CD4-positive, alpha-beta memory T cell (primary cell): ENCODE measurements at regions not wholly inside any gene's neighbourhood (a gene's known extent, or its start where the extent isn't known, plus 50 kb on each side); places are given as distances from the start of the nearest gene placed in this dataset.
"Not testable (repeated sequence)": the region's sequence is repeated elsewhere in the genome, so short reads cannot be mapped to it uniquely, and the experiment has no call there.

Experiments used
- CTCF ChIA-PET: fragments of 350-600 bp; sonication (Branson Sonifier 250); formaldehyde crosslinking; loops from one replicate; lab custom pipeline; 2021; ENCODE audit warnings: inconsistent platforms; ENCODE audit not compliant: partially characterized antibody; lab: Charles Lee
- POLR2A ChIA-PET: fragments of 350-600 bp; sonication (Branson Sonifier 250); formaldehyde crosslinking; loops from one replicate; lab custom pipeline; 2021; ENCODE audit not compliant: partially characterized antibody; lab: Charles Lee
- DNase-seq, 5 donors: peaks; one replicate each; pipeline versions ENCODE4 v3.0.0 to v3.0.0-alpha.2; 2020 to 2022; ENCODE audit warnings: mixed read lengths in 1 of 5
- H3K27ac ChIP-seq: one replicate; pipeline ENCODE4 v1.7.0; 2013; ENCODE audit warnings: low read depth, low read length
- H3K27me3 ChIP-seq: 2 replicates; pipeline ENCODE4 v1.7.0; 2013; ENCODE audit warnings: mild to moderate bottlenecking, low read length, moderate library complexity; ENCODE audit not compliant: insufficient read depth
- H3K36me3 ChIP-seq: 2 replicates; pipeline ENCODE4 v1.7.0; 2013; ENCODE audit warnings: mild to moderate bottlenecking, low read length, moderate library complexity; ENCODE audit not compliant: insufficient read depth
- H3K4me1 ChIP-seq: 2 replicates; pipeline ENCODE4 v1.7.0; 2013; ENCODE audit warnings: mild to moderate bottlenecking, low read length, moderate library complexity; ENCODE audit not compliant: insufficient read depth
- H3K4me3 ChIP-seq, 2 donors: one replicate each; pipeline ENCODE4 v1.7.0; 2013; ENCODE audit warnings: low read length in 2 of 2, mild to moderate bottlenecking in 1 of 2
- H3K9me3 ChIP-seq, 2 donors: one replicate each; pipeline ENCODE4 v1.7.0; 2013; ENCODE audit warnings: low read length in 2 of 2, control low read depth in 1 of 2; ENCODE audit not compliant: control insufficient read depth in 1 of 2
- H3K27ac Mint-ChIP-seq, 7 donors: one replicate each; pipeline ENCODE4 v1.8.0; 2020 to 2021; ENCODE audit warnings: mixed read lengths in 7 of 7, mild to moderate bottlenecking in 6 of 7, inconsistent platforms in 3 of 7, moderate library complexity in 3 of 7
- H3K27me3 Mint-ChIP-seq, 2 donors: one replicate each; pipeline ENCODE4 v1.8.0; 2020 to 2021; ENCODE audit warnings: mixed read lengths in 2 of 2
- H3K36me3 Mint-ChIP-seq, 2 donors: one replicate each; pipeline ENCODE4 v1.8.0; 2020 to 2021; ENCODE audit warnings: mixed read lengths in 2 of 2, inconsistent platforms in 1 of 2, mild to moderate bottlenecking in 1 of 2
- H3K4me1 Mint-ChIP-seq, 4 donors: one replicate each; pipeline ENCODE4 v1.8.0; 2020 to 2021; ENCODE audit warnings: mixed read lengths in 4 of 4, mild to moderate bottlenecking in 1 of 4
- H3K4me3 Mint-ChIP-seq, 8 donors: one replicate each; pipeline ENCODE4 v1.8.0; 2020 to 2021; ENCODE audit warnings: mixed read lengths in 8 of 8, mild to moderate bottlenecking in 7 of 8, moderate library complexity in 6 of 8, inconsistent platforms in 3 of 8
- H3K9me3 Mint-ChIP-seq, 8 donors: one replicate each; pipeline ENCODE4 v1.8.0; 2020 to 2021; ENCODE audit warnings: mixed read lengths in 8 of 8, mild to moderate bottlenecking in 5 of 8, inconsistent platforms in 3 of 8, moderate library complexity in 1 of 8
- intact Hi-C: fragments of 100-400 bp; cut with micrococcal nuclease; formaldehyde crosslinking; loops from one replicate; pipeline ENCODE4 v1.15.1; 2023

- intact Hi-C loops, result no loop called here
- Mint-ChIP-seq H3K36me3 (no peaks in the 10 kb centered on the region), H3K27me3 (peaks cover 23 to 24% of the 10 kb centered on the region in 2 donors), H3K27ac (no peak overlapping the region), H3K4me1 (no peaks in the 10 kb centered on the region), H3K4me3 (no peak overlapping the region), H3K9me3 (peaks cover 0 to 5% (median 0%) of the 10 kb centered on the region in 8 donors)
- Histone ChIP-seq H3K36me3 (no peaks in the 10 kb centered on the region), H3K9me3 (no peaks in the 10 kb centered on the region), H3K27ac (no peak overlapping the region), H3K4me1 (no peaks in the 10 kb centered on the region), H3K4me3 (no peak overlapping the region), H3K27me3 (no peaks in the 10 kb centered on the region)
- ChIA-PET CTCF (no interaction called here), POLR2A (interaction anchor here (0.5 kb wide), 1 partner anchor 1614 kb away, joined by 3 read pairs; no protein-coding TSS in a partner anchor)
- no peak for DNase-seq
Observed at GRCh38 chr11:46181843-46182424, 60.7 kb upstream of the PHF21A start.

- no peaks in the 10 kb centered on the region for H3K36me3 Mint-ChIP-seq
- POLR2A ChIA-PET, result no interaction called here
- Histone ChIP-seq H3K27ac (no peak overlapping the region), H3K4me1 (no peaks in the 10 kb centered on the region), H3K4me3 (no peak overlapping the region), H3K27me3 (no peaks in the 10 kb centered on the region), H3K9me3 (no peaks in the 10 kb centered on the region), H3K36me3 (no peaks in the 10 kb centered on the region)
- H3K4me3 Mint-ChIP-seq, result no peak overlapping the region
- no peaks in the 10 kb centered on the region for H3K4me1 Mint-ChIP-seq
- intact Hi-C loops, result no loop called here
- H3K27me3 Mint-ChIP-seq, result peaks cover 23 to 25% of the 10 kb centered on the region in 2 donors
- CTCF ChIA-PET, result no interaction called here
- DNase-seq, result no peak
- no peak overlapping the region for H3K27ac Mint-ChIP-seq
- H3K9me3 Mint-ChIP-seq, result peaks cover 0 to 5% (median 0%) of the 10 kb centered on the region in 8 donors
Observed at GRCh38 chr11:46181387-46181786, 60.1 kb upstream of the PHF21A start.

- H3K27me3 ChIP-seq, result no peaks in the 10 kb centered on the region
- H3K36me3 ChIP-seq, result no peaks in the 10 kb centered on the region
- no peaks in the 10 kb centered on the region for H3K36me3 Mint-ChIP-seq
- no peak overlapping the region for H3K4me3 ChIP-seq
- peaks cover 0 to 5% (median 0%) of the 10 kb centered on the region in 8 donors for H3K9me3 Mint-ChIP-seq
- ChIA-PET CTCF (no interaction called here), POLR2A (no interaction called here)
- peaks cover 20 to 30% of the 10 kb centered on the region in 2 donors for H3K27me3 Mint-ChIP-seq
- no peaks in the 10 kb centered on the region for H3K9me3 ChIP-seq
- DNase-seq, result no peak
- H3K4me3 Mint-ChIP-seq, result no peak overlapping the region
- H3K4me1 ChIP-seq, result no peaks in the 10 kb centered on the region
- intact Hi-C loops, result no loop called here
- no peak overlapping the region for H3K27ac ChIP-seq
- H3K27ac Mint-ChIP-seq, result no peak overlapping the region
- H3K4me1 Mint-ChIP-seq, result no peaks in the 10 kb centered on the region
Observed at GRCh38 chr11:46180736-46181135, 59.5 kb upstream of the PHF21A start.

GRCh38 chr11:46178513-46178912, 57.3 kb upstream of the PHF21A start:
- H3K9me3 Mint-ChIP-seq, result peaks cover 0 to 5% (median 0%) of the 10 kb centered on the region in 8 donors
- Histone ChIP-seq H3K27me3 (no peaks in the 10 kb centered on the region), H3K9me3 (no peaks in the 10 kb centered on the region), H3K4me3 (no peak overlapping the region), H3K27ac (no peak overlapping the region), H3K36me3 (no peaks in the 10 kb centered on the region), H3K4me1 (no peaks in the 10 kb centered on the region)
- intact Hi-C loops, result no loop called here
- POLR2A ChIA-PET, result no interaction called here
- no peaks in the 10 kb centered on the region for H3K36me3 Mint-ChIP-seq
- DNase-seq, result no peak
- no peak overlapping the region for H3K27ac Mint-ChIP-seq
- no peaks in the 10 kb centered on the region for H3K4me1 Mint-ChIP-seq
- no peak overlapping the region for H3K4me3 Mint-ChIP-seq
- CTCF ChIA-PET, result no interaction called here
- peaks cover 14 to 22% of the 10 kb centered on the region in 2 donors for H3K27me3 Mint-ChIP-seq

- Histone ChIP-seq H3K27me3 (no peaks in the 10 kb centered on the region), H3K27ac (no peak overlapping the region), H3K9me3 (no peaks in the 10 kb centered on the region), H3K4me1 (no peaks in the 10 kb centered on the region), H3K36me3 (no peaks in the 10 kb centered on the region), H3K4me3 (no peak overlapping the region)
- Mint-ChIP-seq H3K27me3 (peaks cover 13 to 17% of the 10 kb centered on the region in 2 donors), H3K9me3 (peaks cover 0 to 3% (median 0%) of the 10 kb centered on the region in 8 donors), H3K4me1 (no peaks in the 10 kb centered on the region), H3K36me3 (no peaks in the 10 kb centered on the region), H3K27ac (no peak overlapping the region), H3K4me3 (no peak overlapping the region)
- no peak for DNase-seq
- ChIA-PET CTCF (no interaction called here), POLR2A (no interaction called here)
- intact Hi-C loops, result no loop called here
Observed at GRCh38 chr11:46176421-46176820, 55.2 kb upstream of the PHF21A start.

- Mint-ChIP-seq H3K4me1 (no peaks in the 10 kb centered on the region), H3K27ac (no peak overlapping the region), H3K27me3 (peaks cover 13 to 18% of the 10 kb centered on the region in 2 donors), H3K9me3 (peaks cover 0 to 3% (median 0%) of the 10 kb centered on the region in 8 donors), H3K36me3 (no peaks in the 10 kb centered on the region), H3K4me3 (no peak overlapping the region)
- intact Hi-C loops, result no loop called here
- Histone ChIP-seq H3K36me3 (no peaks in the 10 kb centered on the region), H3K4me3 (no peak overlapping the region), H3K27me3 (no peaks in the 10 kb centered on the region), H3K9me3 (no peaks in the 10 kb centered on the region), H3K27ac (no peak overlapping the region), H3K4me1 (no peaks in the 10 kb centered on the region)
- no peak for DNase-seq
- POLR2A ChIA-PET, result no interaction called here
- CTCF ChIA-PET, result no interaction called here
Observed at GRCh38 chr11:46175401-46176002, 54.2 kb upstream of the PHF21A start.

- H3K36me3 ChIP-seq, POLR2A ChIA-PET, DNase-seq, H3K36me3 Mint-ChIP-seq, H3K9me3 Mint-ChIP-seq, H3K4me3 Mint-ChIP-seq, H3K27me3 ChIP-seq, H3K9me3 ChIP-seq, H3K27ac Mint-ChIP-seq, intact Hi-C loops, H3K4me3 ChIP-seq, H3K4me1 Mint-ChIP-seq, CTCF ChIA-PET, H3K4me1 ChIP-seq, H3K27ac ChIP-seq: not testable (repeated sequence)
- peaks cover 12 to 18% of the 10 kb centered on the region in 2 donors for H3K27me3 Mint-ChIP-seq
Observed at GRCh38 chr11:46171693-46172092, 50.4 kb upstream of the PHF21A start.
